C4-2B (cell line): ENCODE measurements at regions not wholly inside any gene's neighbourhood (a gene's known extent, or its start where the extent isn't known, plus 50 kb on each side); places are given as distances from the start of the nearest gene placed in this dataset.

Experiments
- CTCF ChIP-seq: fragments of 450-650 bp; conservative IDR thresholded peaks from 2 replicates; pipeline ENCODE4 v1.5.1; 2017; ENCODE audit warnings: mild to moderate bottlenecking
- ZFX ChIP-seq: fragments of 450-650 bp; IDR thresholded peaks from 2 replicates; pipeline ENCODE4 v1.6.1; 2017

- TF ChIP-seq CTCF, result no peak
- no peak for TF ChIP-seq ZFX
These were observed 136.6 kb upstream of the ATXN7L3B start for GRCh38 chr12:74401035-74401434.
